HCT116 (cell line): ENCODE measurements at regions not wholly inside any gene's neighbourhood (a gene's known extent, or its start where the extent isn't known, plus 50 kb on each side); places are given as distances from the start of the nearest gene placed in this dataset.

Experiments used
- ATAC-seq: fragments of 200-7000 bp; cut with Tn5 transposase; 2 replicates; pipeline ENCODE4 v1.9.1; 2020; ENCODE audit warnings: mild to moderate bottlenecking, moderate library complexity
- BruUV-seq: library from RNA; stranded (reverse); fragments of 400-500 nt; replicated peaks from 2 replicates; lab custom pipeline; 2021; lab: Mats Ljungman, UMichigan
- CTCF ChIA-PET: fragments of 300-600 bp; sonication (Branson Sonifier 250); formaldehyde crosslinking; loops from one replicate; lab custom pipeline; 2021; ENCODE audit warnings: antibody characterized with exemption; lab: Charles Lee
- POLR2A ChIA-PET: fragments of 300-600, 350-600 bp; sonication (Branson Sonifier 250); formaldehyde crosslinking; loops from one replicate; lab custom pipeline; 2021; ENCODE audit warnings: antibody characterized with exemption; lab: Charles Lee
- RAD21 ChIA-PET, 2 experiments: fragments of 300-600 bp; sonication (Branson Sonifier 250); formaldehyde crosslinking; loops; one replicate each; lab custom pipeline; 2023; ENCODE audit warnings: low total read pairs in 2 of 2; ENCODE audit not compliant: uncharacterized antibody in 2 of 2, unreplicated experiment in 2 of 2, low non-redundant PET in 1 of 2; lab: Charles Lee
- DNase-seq: peaks from one replicate; pipeline ENCODE4 v3.0.0-alpha.2; 2010; ENCODE audit warnings: low read depth, low spot score
- H2AFZ ChIP-seq: fragments of 200-600 bp; shearing (Covaris generic), sonication (generic); 2 replicates; pipeline ENCODE4 v1.6.1; 2017; ENCODE audit warnings: low read depth, mixed run types, mixed read lengths, antibody characterized with exemption, low read length; ENCODE audit not compliant: poor library complexity, severe bottlenecking
- H3K27ac ChIP-seq: 2 replicates; pipeline ENCODE4 v1.5.1; 2012; ENCODE audit warnings: low read depth, low read length
- H3K27me3 ChIP-seq: fragments of 200-600 bp; sonication (generic); 2 replicates; pipeline ENCODE4 v1.6.1; 2016; ENCODE audit warnings: mixed run types, low read length, mixed read lengths; ENCODE audit not compliant: insufficient read depth
- H3K36me3 ChIP-seq, 2 experiments: fragments of 200-500 bp in 1 of 2; fragments of 200-600 bp in 1 of 2; sonication (Bioruptor generic) in 1 of 2; sonication (generic) in 1 of 2; 2 replicates each; pipeline versions ENCODE4 v1.5.1 to v1.6.1; 2014 to 2016; ENCODE audit warnings: low read length in 2 of 2, inconsistent platforms in 1 of 2, mixed read lengths in 1 of 2, mixed run types in 1 of 2; ENCODE audit not compliant: insufficient read depth in 2 of 2, control insufficient read depth in 1 of 2
- H3K4me1 ChIP-seq, 2 experiments: fragments of 200-600 bp in 1 of 2; sonication (generic) in 1 of 2; 2 replicates each; pipeline versions ENCODE4 v1.5.1 to v1.6.1; 2012 to 2017; ENCODE audit warnings: low read length in 2 of 2, inconsistent platforms in 1 of 2, mild to moderate bottlenecking in 1 of 2, mixed read lengths in 1 of 2, mixed run types in 1 of 2, moderate library complexity in 1 of 2; ENCODE audit not compliant: insufficient read depth in 2 of 2, control insufficient read depth in 1 of 2
- H3K4me2 ChIP-seq: fragments of 200-600 bp; sonication (generic); 2 replicates; pipeline ENCODE4 v1.6.1; 2017; ENCODE audit warnings: mixed run types, low read length, mixed read lengths
- H3K4me3 ChIP-seq, 2 experiments: fragments of 200-600 bp in 1 of 2; sonication (generic) in 1 of 2; replicated peaks in 1 of 2; 2 replicates each; pipeline ENCODE4 v1.5.1; 2011 to 2016; ENCODE audit warnings: low read length in 2 of 2, control low read depth in 1 of 2, low read depth in 1 of 2, mild to moderate bottlenecking in 1 of 2, mixed read lengths in 1 of 2, mixed run types in 1 of 2
- H3K79me2 ChIP-seq: fragments of 200-600 bp; sonication (generic); 2 replicates; pipeline ENCODE4 v1.6.1; 2017; ENCODE audit warnings: mild to moderate bottlenecking, mixed run types, low read length, moderate library complexity, mixed read lengths; ENCODE audit not compliant: insufficient read depth
- H3K9ac ChIP-seq: fragments of 200-600 bp; sonication (generic); 2 replicates; pipeline ENCODE4 v1.6.1; 2016; ENCODE audit warnings: low read length, mixed read lengths
- H3K9me2 ChIP-seq: fragments of 200-600 bp; sonication (generic), shearing (Covaris generic); 2 replicates; pipeline ENCODE4 v1.6.1; 2017; ENCODE audit warnings: mixed run types, mild to moderate bottlenecking, moderate library complexity; ENCODE audit not compliant: insufficient read depth
- H3K9me3 ChIP-seq, 2 experiments: fragments of 200-500 bp in 1 of 2; fragments of 200-600 bp in 1 of 2; sonication (Bioruptor generic) in 1 of 2; sonication (generic) in 1 of 2; 2 replicates each; pipeline ENCODE4 v1.6.1; 2014 to 2017; ENCODE audit warnings: low read length in 2 of 2, mixed read lengths in 2 of 2, inconsistent platforms in 1 of 2, low read depth in 1 of 2, mild to moderate bottlenecking in 1 of 2, mixed run types in 1 of 2, moderate library complexity in 1 of 2; ENCODE audit not compliant: control insufficient read depth in 1 of 2, insufficient read depth in 1 of 2
- H4K20me1 ChIP-seq: fragments of 200-600 bp; sonication (generic), shearing (Covaris generic); 2 replicates; pipeline ENCODE4 v1.6.1; 2017; ENCODE audit warnings: mixed run types, mild to moderate bottlenecking, moderate library complexity; ENCODE audit not compliant: insufficient read depth
- ELF1 ChIP-seq: IDR thresholded peaks from 2 replicates; pipeline ENCODE4 v1.6.1; 2012; ENCODE audit warnings: low read depth, borderline replicate concordance
- JUND ChIP-seq: IDR thresholded peaks from 2 replicates; pipeline ENCODE4 v1.6.1; 2012
- RAD21 ChIP-seq: IDR thresholded peaks from 2 replicates; pipeline ENCODE4 v1.6.1; 2012; ENCODE audit warnings: low read depth, mild to moderate bottlenecking
- SP1 ChIP-seq: IDR thresholded peaks from 2 replicates; pipeline ENCODE4 v1.6.1; 2012; ENCODE audit warnings: low read depth
- YY1 ChIP-seq: IDR thresholded peaks from 2 replicates; pipeline ENCODE4 v1.6.1; 2011; ENCODE audit warnings: low read length, low read depth, moderate library complexity, mild to moderate bottlenecking; ENCODE audit not compliant: insufficient replicate concordance; ENCODE audit errors: extremely low read depth
- ZNF274 ChIP-seq: fragments of 200-500 bp; sonication (Bioruptor generic); IDR thresholded peaks from 2 replicates; pipeline ENCODE4 v1.6.1; 2014; ENCODE audit warnings: mild to moderate bottlenecking, low read depth, low read length, inconsistent platforms
- intact Hi-C: fragments of 100-400 bp; cut with micrococcal nuclease; formaldehyde crosslinking; loops from 2 replicates; pipeline ENCODE4 v1.10.0; 2022
- TF ChIP-seq, protein P1 (sequence below): IDR thresholded peaks from 2 replicates; pipeline ENCODE4 v1.6.1; 2012
- TF ChIP-seq, protein P2 (sequence below): IDR thresholded peaks from 2 replicates; pipeline ENCODE4 v1.6.1; 2011; ENCODE audit warnings: mild to moderate bottlenecking, low read length, moderate library complexity; ENCODE audit not compliant: insufficient replicate concordance; ENCODE audit errors: extremely low read depth

DNA sequence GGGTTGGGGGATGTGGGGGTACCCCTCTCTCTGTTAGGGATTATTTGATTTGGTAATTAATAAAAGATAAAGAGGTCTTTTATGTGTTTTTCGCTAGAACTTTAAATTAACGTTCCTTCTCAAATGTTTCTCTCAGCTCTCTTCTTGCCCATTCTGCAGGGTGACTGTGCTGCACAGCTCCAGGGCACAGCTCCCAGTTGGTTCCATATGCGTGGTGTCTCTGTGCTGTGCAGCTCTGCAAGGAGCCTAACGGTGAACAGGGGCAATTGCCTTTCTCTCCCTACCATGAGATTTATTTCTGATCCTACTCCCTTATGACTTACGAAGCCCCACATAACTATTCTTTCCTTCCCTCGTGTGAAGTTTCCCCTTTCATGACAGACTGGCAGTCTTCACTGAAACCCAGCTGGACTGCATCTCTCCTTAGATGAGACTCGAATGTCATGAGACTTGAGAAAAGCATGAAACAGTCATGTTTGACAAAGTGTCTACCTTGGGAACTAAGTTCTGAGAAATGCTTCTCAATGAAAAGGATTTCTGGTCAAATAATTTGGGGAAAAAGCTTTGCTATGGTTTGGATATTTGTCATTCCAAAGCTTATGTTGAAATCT, 50.2 kb upstream of the SPRY1 start:
- Histone ChIP-seq H3K27ac (no peak overlapping the region), H3K4me1 (no peaks in the 10 kb centered on the region), H4K20me1 (no peaks in the 10 kb centered on the region), H3K36me3 (no peaks in the 10 kb centered on the region), H3K27me3 (no peaks in the 10 kb centered on the region), H3K79me2 (no peaks in the 10 kb centered on the region), H3K9me2 (no peaks in the 10 kb centered on the region)
- no peak for DNase-seq
- RAD21 ChIA-PET: no interaction called here
- intact Hi-C loops: no loop called here
- CTCF ChIA-PET: interaction anchor here (1.4 kb wide), 1 partner anchor 13 kb away, joined by 3 read pairs; no protein-coding TSS in a partner anchor
- POLR2A ChIA-PET: no interaction called here
- BruUV-seq: no TSS peak
- TF ChIP-seq, protein P1, sequence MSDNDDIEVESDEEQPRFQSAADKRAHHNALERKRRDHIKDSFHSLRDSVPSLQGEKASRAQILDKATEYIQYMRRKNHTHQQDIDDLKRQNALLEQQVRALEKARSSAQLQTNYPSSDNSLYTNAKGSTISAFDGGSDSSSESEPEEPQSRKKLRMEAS: no peak
- TF ChIP-seq, protein P2, sequence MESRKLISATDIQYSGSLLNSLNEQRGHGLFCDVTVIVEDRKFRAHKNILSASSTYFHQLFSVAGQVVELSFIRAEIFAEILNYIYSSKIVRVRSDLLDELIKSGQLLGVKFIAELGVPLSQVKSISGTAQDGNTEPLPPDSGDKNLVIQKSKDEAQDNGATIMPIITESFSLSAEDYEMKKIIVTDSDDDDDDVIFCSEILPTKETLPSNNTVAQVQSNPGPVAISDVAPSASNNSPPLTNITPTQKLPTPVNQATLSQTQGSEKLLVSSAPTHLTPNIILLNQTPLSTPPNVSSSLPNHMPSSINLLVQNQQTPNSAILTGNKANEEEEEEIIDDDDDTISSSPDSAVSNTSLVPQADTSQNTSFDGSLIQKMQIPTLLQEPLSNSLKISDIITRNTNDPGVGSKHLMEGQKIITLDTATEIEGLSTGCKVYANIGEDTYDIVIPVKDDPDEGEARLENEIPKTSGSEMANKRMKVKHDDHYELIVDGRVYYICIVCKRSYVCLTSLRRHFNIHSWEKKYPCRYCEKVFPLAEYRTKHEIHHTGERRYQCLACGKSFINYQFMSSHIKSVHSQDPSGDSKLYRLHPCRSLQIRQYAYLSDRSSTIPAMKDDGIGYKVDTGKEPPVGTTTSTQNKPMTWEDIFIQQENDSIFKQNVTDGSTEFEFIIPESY: no peak
- no peak for TF ChIP-seq YY1
- no peak for TF ChIP-seq ZNF274
- no peak for TF ChIP-seq SP1
- TF ChIP-seq ELF1: no peak
- no peak for TF ChIP-seq RAD21
- no peak for TF ChIP-seq JUND
- TF ChIP-seq, all 23 proteins: peak for 0
- Histone ChIP-seq H2AFZ (no peak overlapping the region), H3K9ac (no peak overlapping the region), H3K4me2 (no peak overlapping the region), H3K9me3 (no peaks in the 10 kb centered on the region), H3K4me3 (no peak overlapping the region)
- no peak for ATAC-seq
